ENCODE measurements at regions not wholly inside any gene's neighbourhood (a gene's known extent, or its start where the extent isn't known, plus 50 kb on each side); places are given as distances from the start of the nearest gene placed in this dataset.
"Not testable (repeated sequence)": the region's sequence is repeated elsewhere in the genome, so short reads cannot be mapped to it uniquely, and the experiment has no call there.

GRCh38 chr7:121623130-121623872, 227.2 kb upstream of the FAM3C start:
- in situ Hi-C loops (cut with MboI; ENCODE audit: low sequenced_read_pairs), result no loop called here

GRCh38 chr7:121621937-121622336, 225.8 kb upstream of the FAM3C start:
- in situ Hi-C loops (cut with MboI; ENCODE audit: low sequenced_read_pairs), result no loop called here

GRCh38 chr7:121620953-121621606, 225.0 kb upstream of the FAM3C start:
- in situ Hi-C loops (cut with MboI; ENCODE audit: low sequenced_read_pairs), result no loop called here

GRCh38 chr7:121620206-121620605, 224.1 kb upstream of the FAM3C start:
- in situ Hi-C loops (cut with MboI; ENCODE audit: low sequenced_read_pairs), result no loop called here

GRCh38 chr7:121618182-121618581, 222.1 kb upstream of the FAM3C start:
- in situ Hi-C loops (cut with MboI; ENCODE audit: low sequenced_read_pairs), result no loop called here

- in situ Hi-C loops (cut with MboI; ENCODE audit: low sequenced_read_pairs), result no loop called here
Measured at GRCh38 chr7:121610243-121610642, 214.1 kb upstream of the FAM3C start.

- in situ Hi-C loops (cut with MboI; ENCODE audit: low sequenced_read_pairs), result no loop called here
Measured at GRCh38 chr7:121609208-121609607, 213.1 kb upstream of the FAM3C start.

GRCh38 chr7:121608785-121609184, 212.7 kb upstream of the FAM3C start:
- in situ Hi-C loops (cut with MboI; ENCODE audit: low sequenced_read_pairs), result no loop called here

- in situ Hi-C loops (cut with MboI; ENCODE audit: low sequenced_read_pairs), result not testable (repeated sequence)
Measured at GRCh38 chr7:121608183-121608582, 212.1 kb upstream of the FAM3C start.

GRCh38 chr7:121605317-121605680, 209.2 kb upstream of the FAM3C start:
- in situ Hi-C loops (cut with MboI; ENCODE audit: low sequenced_read_pairs), result no loop called here

GRCh38 chr7:121604627-121605316, 208.7 kb upstream of the FAM3C start:
- in situ Hi-C loops (cut with MboI; ENCODE audit: low sequenced_read_pairs), result no loop called here

GRCh38 chr7:121603886-121604285, 207.8 kb upstream of the FAM3C start:
- in situ Hi-C loops (cut with MboI; ENCODE audit: low sequenced_read_pairs), result no loop called here

- in situ Hi-C loops (cut with MboI; ENCODE audit: low sequenced_read_pairs), result no loop called here
Measured at GRCh38 chr7:121599887-121600286, 203.8 kb upstream of the FAM3C start.

GRCh38 chr7:121595758-121596696, 199.9 kb upstream of the FAM3C start:
- in situ Hi-C loops (cut with MboI; ENCODE audit: low sequenced_read_pairs), result no loop called here

GRCh38 chr7:121591926-121592325, 195.8 kb upstream of the FAM3C start:
- in situ Hi-C loops (cut with MboI; ENCODE audit: low sequenced_read_pairs), result no loop called here

GRCh38 chr7:121587435-121587834, 191.3 kb upstream of the FAM3C start:
- in situ Hi-C loops (cut with MboI; ENCODE audit: low sequenced_read_pairs), result no loop called here

- in situ Hi-C loops (cut with MboI; ENCODE audit: low sequenced_read_pairs), result no loop called here
Measured at GRCh38 chr7:121582258-121582657, 186.2 kb upstream of the FAM3C start.

GRCh38 chr7:121579639-121580038, 183.5 kb upstream of the FAM3C start:
- in situ Hi-C loops (cut with MboI; ENCODE audit: low sequenced_read_pairs), result no loop called here

GRCh38 chr7:121578669-121579068, 182.6 kb upstream of the FAM3C start:
- in situ Hi-C loops (cut with MboI; ENCODE audit: low sequenced_read_pairs), result no loop called here

- in situ Hi-C loops (cut with MboI; ENCODE audit: low sequenced_read_pairs), result no loop called here
Measured at GRCh38 chr7:121576148-121576917, 180.2 kb upstream of the FAM3C start.

Data from HL-60/S4 (cell line).